Coronary artery (tissue), 2 donors: ENCODE measurements at regions not wholly inside any gene's neighbourhood (a gene's known extent, or its start where the extent isn't known, plus 50 kb on each side); places are given as distances from the start of the nearest gene placed in this dataset.

Experiments
- DNase-seq: peaks from one replicate; pipeline ENCODE4 v3.0.0-alpha.2; 2017; ENCODE audit warnings: low spot score
- H3K27ac ChIP-seq, 2 donors: fragments of 200-600 bp; sonication (generic); one replicate each; pipeline ENCODE4 v1.5.1; 2016 to 2019
- H3K4me3 ChIP-seq: fragments of 200-600 bp; sonication (generic); 2 replicates; pipeline ENCODE4 v1.5.1; 2016; ENCODE audit warnings: mild to moderate bottlenecking, moderate library complexity
- TF ChIP-seq, protein P1 (sequence below): fragments of 200-600 bp; sonication (generic); IDR thresholded peaks from one replicate; pipeline ENCODE4 v1.5.1; 2019; ENCODE audit warnings: antibody characterized with exemption

GRCh38 chr11:115916608-115917007, 412.4 kb upstream of the CADM1 start:
- DNase-seq = no peak
- TF ChIP-seq, protein P1, sequence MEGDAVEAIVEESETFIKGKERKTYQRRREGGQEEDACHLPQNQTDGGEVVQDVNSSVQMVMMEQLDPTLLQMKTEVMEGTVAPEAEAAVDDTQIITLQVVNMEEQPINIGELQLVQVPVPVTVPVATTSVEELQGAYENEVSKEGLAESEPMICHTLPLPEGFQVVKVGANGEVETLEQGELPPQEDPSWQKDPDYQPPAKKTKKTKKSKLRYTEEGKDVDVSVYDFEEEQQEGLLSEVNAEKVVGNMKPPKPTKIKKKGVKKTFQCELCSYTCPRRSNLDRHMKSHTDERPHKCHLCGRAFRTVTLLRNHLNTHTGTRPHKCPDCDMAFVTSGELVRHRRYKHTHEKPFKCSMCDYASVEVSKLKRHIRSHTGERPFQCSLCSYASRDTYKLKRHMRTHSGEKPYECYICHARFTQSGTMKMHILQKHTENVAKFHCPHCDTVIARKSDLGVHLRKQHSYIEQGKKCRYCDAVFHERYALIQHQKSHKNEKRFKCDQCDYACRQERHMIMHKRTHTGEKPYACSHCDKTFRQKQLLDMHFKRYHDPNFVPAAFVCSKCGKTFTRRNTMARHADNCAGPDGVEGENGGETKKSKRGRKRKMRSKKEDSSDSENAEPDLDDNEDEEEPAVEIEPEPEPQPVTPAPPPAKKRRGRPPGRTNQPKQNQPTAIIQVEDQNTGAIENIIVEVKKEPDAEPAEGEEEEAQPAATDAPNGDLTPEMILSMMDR = no peak
- no peak overlapping the region for H3K4me3 ChIP-seq
- H3K27ac ChIP-seq = no peak overlapping the region

DNA sequence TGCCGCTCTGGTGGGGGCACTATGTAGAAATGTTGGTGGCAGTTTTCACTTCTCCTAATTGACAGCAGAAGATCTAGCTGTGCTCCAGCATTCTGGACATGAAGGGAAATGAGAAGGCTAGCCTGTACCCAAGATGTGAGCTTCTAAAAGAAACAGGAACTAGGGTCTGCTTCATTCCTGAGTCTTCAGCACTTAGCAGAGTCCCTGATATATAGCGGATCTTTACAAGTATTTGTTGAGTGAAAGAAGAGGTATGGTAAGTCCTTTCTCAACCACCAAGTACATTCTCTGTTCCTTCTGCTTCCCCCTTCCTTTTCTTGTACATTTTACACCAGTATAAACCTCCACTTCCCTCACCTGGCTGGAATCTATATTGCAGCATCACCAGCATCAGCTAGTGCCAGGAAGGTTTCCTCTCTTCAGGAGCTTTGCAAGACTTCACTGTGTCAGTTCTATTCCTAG, 408.3 kb upstream of the CADM1 start:
- TF ChIP-seq, protein P1 = no peak
- no peak overlapping the region for H3K4me3 ChIP-seq
- H3K27ac ChIP-seq = no peak overlapping the region
- DNase-seq = no peak

- TF ChIP-seq, protein P1 = no peak
- no peak overlapping the region for H3K4me3 ChIP-seq
- H3K27ac ChIP-seq = no peak overlapping the region
- no peak for DNase-seq
Observed at GRCh38 chr11:115911613-115912346, 407.6 kb upstream of the CADM1 start.

DNA sequence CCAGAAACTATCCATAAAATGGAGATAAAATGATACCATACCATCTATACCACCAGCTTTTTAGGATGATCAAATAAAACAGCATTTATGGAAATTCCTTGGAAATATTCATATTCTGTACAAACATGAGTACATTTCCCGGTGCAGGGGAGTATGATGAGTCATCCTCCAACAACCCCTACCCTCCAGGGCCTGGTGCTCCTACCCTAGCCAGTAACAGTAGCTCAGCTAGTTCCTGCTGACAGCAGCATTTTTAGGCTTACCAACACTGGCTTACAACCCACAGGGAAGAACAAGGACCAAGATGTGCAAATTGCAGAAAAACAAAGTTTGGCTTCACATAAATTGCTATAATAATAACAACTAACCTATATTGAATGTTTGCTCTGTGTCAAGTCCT, 406.2 kb upstream of the CADM1 start:
- no peak for DNase-seq

DNA sequence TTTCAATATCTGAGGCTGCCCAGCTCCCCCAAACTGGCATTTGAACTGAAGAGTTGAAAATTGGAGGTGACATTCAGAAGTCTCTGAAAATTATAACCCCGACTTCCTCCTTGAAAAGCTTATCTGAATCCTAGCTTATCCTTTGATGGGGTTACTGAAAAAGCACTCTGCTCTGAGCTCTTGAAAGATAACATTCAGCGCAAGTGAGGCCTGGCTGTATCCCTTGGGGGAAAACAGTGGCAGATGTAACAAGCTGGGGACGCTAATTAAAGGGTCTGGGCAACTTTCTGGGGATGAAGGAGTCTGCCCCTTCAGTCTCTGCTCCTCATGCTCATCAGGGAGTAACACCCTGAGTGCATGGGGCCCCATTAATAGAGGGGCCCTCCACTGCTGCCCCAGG, 402.0 kb upstream of the CADM1 start:
- H3K4me3 ChIP-seq = no peak overlapping the region
- no peak overlapping the region for H3K27ac ChIP-seq
- no peak for DNase-seq
- TF ChIP-seq, protein P1 = no peak

More for the DNA sequence above, 406.2 kb upstream of the CADM1 start:
- Histone ChIP-seq H3K27ac (no peak overlapping the region), H3K4me3 (no peak overlapping the region)
- TF ChIP-seq, protein P1 = no peak

DNA sequence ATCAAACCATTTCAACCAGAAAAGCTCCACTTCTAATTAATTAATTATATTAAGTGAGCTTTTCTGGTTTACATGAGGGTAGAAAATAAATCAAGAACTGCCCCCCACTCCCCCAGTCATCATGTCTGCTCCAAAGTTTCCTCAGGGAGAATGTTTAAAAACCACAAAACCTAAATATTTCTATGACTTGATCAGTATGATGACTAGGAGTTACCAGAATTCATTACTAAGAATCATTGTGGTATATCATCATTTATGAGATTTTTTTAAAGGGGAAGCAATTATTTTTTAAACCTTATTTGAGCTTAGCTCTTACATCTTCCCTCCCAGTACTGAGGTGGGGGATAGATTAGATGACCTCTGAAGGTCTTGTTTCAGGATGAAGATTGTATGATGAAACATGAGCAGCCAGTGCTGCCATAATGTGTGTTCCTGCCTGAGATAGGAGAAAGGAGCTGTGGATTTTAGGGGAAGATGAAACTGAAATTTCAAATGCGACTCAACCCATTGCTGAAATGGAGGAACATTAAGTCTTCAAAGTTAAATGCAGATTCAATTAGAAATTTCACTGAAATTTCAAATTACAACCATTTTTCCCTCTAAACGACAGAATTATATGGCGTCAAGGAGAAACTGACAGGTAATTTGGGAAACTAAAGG, 401.3 kb upstream of the CADM1 start:
- Histone ChIP-seq H3K27ac (no peak overlapping the region), H3K4me3 (no peak overlapping the region)
- no peak for DNase-seq
- TF ChIP-seq, protein P1 = no peak

GRCh38 chr11:115903179-115903578, 399.0 kb upstream of the CADM1 start:
- TF ChIP-seq, protein P1 = no peak
- no peak for DNase-seq
- no peak overlapping the region for H3K27ac ChIP-seq
- H3K4me3 ChIP-seq = no peak overlapping the region
